Skin epidermis (tissue), 12 donors: ENCODE measurements at regions not wholly inside any gene's neighbourhood (a gene's known extent, or its start where the extent isn't known, plus 50 kb on each side); places are given as distances from the start of the nearest gene placed in this dataset.
"Not testable (repeated sequence)": the region's sequence is repeated elsewhere in the genome, so short reads cannot be mapped to it uniquely, and the experiment has no call there.

Experiments
- H3K27ac ChIP-seq, 21 experiments: fragments of 200-600 bp; sonication (generic) in 11 of 21; one replicate each; pipeline ENCODE4 v1.5.0; 2020; ENCODE audit warnings: mild to moderate bottlenecking in 3 of 21, inconsistent platforms in 2 of 21, moderate library complexity in 2 of 21
- H3K4me3 ChIP-seq, 7 experiments: fragments of 200-600 bp; sonication (generic) in 2 of 7; one replicate each; pipeline ENCODE4 v1.5.0; 2020; ENCODE audit warnings: inconsistent platforms in 2 of 7, mild to moderate bottlenecking in 2 of 7, moderate library complexity in 1 of 7

DNA sequence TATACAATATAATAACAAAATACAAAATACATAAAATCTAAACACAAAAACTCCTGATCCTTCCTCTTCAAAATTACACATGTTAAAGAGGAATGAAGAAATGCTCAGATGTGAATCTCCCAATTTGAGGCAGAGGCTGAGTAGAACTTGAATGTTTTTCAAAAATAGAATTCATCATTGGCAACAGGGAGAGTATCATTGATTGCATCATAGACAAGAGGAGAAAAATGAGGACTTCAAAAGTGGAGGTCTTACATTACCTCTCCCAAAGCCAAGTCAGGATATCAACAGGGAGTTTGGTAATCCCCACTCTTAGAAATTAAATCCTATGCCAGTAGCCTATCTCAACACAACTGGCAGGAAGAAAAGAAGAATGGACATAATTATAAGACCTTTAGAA is 2023.9 kb upstream of the CELF4 start:
- H3K4me3 ChIP-seq: no peak overlapping the region
- no peak overlapping the region for H3K27ac ChIP-seq

- H3K4me3 ChIP-seq: no peak overlapping the region
- H3K27ac ChIP-seq: no peak overlapping the region
These were observed 2022.0 kb upstream of the CELF4 start for GRCh38 chr18:39587586-39587985.

- Histone ChIP-seq H3K27ac (no peak overlapping the region), H3K4me3 (no peak overlapping the region)
These were observed 2021.1 kb upstream of the CELF4 start for GRCh38 chr18:39586741-39587140.

- no peak overlapping the region for H3K4me3 ChIP-seq
- H3K27ac ChIP-seq: no peak overlapping the region
These were observed 2009.3 kb upstream of the CELF4 start for GRCh38 chr18:39574897-39575296.

- Histone ChIP-seq H3K27ac (no peak overlapping the region), H3K4me3 (no peak overlapping the region)
These were observed 2005.9 kb upstream of the CELF4 start for GRCh38 chr18:39571511-39571910.

- not testable (repeated sequence) for H3K4me3 ChIP-seq
These were observed 2000.1 kb upstream of the CELF4 start for GRCh38 chr18:39565551-39566230.

DNA sequence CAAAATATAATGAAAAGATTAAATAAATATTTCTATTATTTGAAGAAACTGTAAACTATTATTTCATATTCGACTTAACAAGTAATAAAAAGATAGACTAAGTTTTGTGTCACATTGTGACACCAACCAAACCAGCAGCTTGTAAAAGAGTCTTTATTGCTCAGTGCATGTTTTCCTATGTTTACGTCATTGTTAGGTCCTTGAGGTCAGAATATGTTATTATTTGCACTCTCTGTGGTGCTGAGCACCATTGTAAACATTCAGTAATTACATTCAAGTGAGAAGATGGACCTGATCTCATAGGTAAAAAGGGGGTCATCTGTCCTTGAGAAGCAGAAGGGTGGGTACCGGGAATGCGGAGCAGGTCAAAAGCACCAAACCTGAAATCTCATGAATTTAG is 1999.1 kb upstream of the CELF4 start:
- H3K4me3 ChIP-seq: no peak overlapping the region
- no peak overlapping the region for H3K27ac ChIP-seq

More at GRCh38 chr18:39565551-39566230, 2000.1 kb upstream of the CELF4 start:
- not testable (repeated sequence) for H3K27ac ChIP-seq

DNA sequence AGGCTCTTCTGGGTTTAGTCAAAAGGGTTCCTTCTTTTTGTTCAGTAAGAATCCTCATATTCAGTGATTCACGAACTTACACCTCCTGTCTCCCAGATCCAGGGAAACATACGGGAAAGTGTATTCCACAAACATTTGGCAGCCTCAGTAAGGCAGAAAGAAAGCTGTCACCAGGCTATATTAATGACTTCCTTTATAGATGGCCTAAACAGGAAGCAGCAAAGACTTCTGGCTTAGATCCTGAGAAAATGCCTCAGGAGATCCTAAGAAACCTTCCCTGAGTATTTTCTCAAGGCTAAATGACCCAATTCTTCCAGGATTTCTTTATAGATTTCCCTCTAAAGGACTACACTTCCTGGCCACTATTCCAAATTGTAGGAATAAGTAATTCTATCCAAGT is 1995.5 kb upstream of the CELF4 start:
- H3K4me3 ChIP-seq: no peak overlapping the region
- H3K27ac ChIP-seq: no peak overlapping the region

GRCh38 chr18:39558658-39559057 is 1993.1 kb upstream of the CELF4 start:
- H3K27ac ChIP-seq: no peak overlapping the region

DNA sequence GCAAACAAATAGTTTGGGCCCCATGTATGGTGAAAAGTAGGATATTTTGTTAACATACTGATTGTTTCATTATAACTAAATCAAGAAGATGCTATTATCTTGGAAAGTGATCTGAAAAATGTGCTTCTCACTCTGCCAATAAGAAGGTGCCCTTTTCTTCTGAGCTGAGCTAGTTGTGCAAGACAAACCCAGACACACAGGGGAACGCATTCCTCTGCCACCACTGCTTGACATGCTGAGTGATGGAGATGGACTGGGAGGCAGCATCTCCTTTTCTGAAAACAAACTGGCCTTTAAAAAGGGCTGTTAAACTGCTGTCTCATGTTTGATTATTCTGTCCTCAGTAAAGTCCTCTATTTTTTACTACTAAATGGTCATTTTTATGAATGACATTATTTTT is 1989.9 kb upstream of the CELF4 start:
- H3K27ac ChIP-seq: no peak overlapping the region
- no peak overlapping the region for H3K4me3 ChIP-seq

More at GRCh38 chr18:39558658-39559057, 1993.1 kb upstream of the CELF4 start:
- no peak overlapping the region for H3K4me3 ChIP-seq

GRCh38 chr18:39550701-39551100 is 1985.1 kb upstream of the CELF4 start:
- no peak overlapping the region for H3K27ac ChIP-seq
- no peak overlapping the region for H3K4me3 ChIP-seq

DNA sequence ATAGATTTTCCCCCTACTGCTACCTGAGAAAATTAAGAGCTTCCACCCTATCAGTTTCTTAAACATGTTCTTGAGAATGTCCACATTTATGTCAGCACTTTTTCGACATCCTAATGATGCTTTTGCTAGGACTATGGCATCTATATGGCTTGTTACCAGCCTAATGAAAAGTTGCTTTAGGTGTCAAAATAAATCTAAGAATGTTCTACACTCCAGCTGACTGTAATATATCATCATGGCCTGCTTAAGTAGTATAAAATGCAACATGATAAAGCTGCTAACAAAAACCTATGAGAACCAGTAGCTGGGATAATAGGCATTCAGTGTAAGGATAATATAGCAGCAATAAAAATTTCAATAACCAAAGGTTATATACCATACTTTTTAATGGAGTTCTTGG is 1983.5 kb upstream of the CELF4 start:
- Histone ChIP-seq H3K4me3 (no peak overlapping the region), H3K27ac (no peak overlapping the region)

GRCh38 chr18:39531659-39532058 is 1966.1 kb upstream of the CELF4 start:
- Histone ChIP-seq H3K27ac (no peak overlapping the region), H3K4me3 (no peak overlapping the region)

DNA sequence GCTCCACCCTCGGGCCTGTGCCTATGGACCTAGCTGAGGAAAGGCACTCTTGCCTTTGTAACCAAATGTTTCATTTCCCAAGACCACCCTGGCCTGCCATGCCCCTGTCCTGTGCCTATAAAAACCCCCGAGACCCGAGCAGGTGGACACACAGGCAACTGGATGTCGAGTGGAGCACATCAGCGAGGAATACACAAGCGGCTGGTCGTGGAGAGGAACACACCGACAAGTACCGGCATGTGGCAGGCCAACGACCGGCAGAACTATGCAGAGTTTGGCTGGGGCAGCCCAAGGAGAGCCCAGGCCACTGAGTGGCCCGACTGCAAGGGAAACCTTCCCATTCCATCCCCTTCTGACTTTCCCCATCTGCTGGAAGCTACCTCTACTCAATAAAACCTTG is 1963.8 kb upstream of the CELF4 start:
- Histone ChIP-seq H3K4me3 (no peak overlapping the region), H3K27ac (no peak overlapping the region)

- Histone ChIP-seq H3K4me3 (no peak overlapping the region), H3K27ac (no peak overlapping the region)
These were observed 1961.9 kb upstream of the CELF4 start for GRCh38 chr18:39527465-39527864.

DNA sequence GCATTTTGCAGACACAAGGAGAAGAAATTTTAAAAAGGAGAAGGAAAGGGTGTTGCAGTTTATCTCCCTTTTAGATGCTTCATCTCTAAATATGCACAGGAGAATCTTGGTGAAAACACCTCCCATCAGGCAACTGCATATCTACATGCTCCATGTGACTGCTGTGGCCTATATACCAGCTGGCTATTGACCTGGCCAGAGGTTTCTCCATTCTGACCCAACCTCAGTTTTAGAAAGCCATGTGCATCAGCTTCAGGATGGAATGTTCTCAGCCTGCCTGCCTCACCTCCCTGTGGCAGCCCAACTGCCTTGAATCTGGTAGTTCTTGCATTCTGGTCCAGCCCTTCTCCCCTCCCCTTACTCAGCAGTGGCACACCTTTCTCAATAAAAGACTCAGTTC is 1958.8 kb upstream of the CELF4 start:
- H3K27ac ChIP-seq: no peak overlapping the region
- H3K4me3 ChIP-seq: no peak overlapping the region

DNA sequence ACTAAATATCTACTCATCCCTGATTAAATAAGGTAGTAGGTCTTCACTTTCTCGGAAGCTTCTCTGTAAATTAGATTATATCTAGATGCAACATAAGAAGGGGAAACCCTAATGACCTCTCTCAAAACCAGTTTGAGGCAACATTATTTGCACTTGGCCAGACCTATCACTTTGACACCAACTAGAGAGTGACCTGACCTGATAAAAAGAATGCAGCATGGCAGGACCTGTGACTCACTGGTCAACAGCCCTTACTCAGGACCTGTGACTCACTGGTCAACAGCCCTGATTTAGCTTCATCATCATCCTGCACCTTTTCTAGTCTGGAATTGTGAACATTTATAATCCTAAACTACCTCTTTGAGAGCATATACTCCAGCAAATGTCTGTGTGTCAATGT is 1957.7 kb upstream of the CELF4 start:
- Histone ChIP-seq H3K4me3 (no peak overlapping the region), H3K27ac (no peak overlapping the region)

- Histone ChIP-seq H3K4me3 (no peak overlapping the region), H3K27ac (no peak overlapping the region)
These were observed 1955.6 kb upstream of the CELF4 start for GRCh38 chr18:39521164-39521563.

DNA sequence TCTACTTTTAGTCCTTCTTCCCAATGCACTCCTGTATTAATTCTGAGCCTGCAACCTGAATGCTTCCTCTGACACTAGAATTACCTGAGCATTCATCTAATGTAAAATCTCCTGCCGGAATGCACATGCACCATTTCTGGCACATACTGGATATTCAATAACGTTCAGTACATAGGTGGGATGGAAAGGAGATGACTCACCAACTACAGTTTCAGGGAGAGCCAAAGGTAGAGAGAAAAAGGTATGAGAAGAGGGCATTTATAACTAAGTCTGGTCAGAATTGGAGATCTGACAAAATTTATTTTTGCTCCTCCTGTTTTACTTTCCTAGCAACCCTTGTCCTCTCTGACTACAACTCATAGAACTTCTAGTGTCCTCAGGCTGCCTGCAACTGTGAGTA is 1954.1 kb upstream of the CELF4 start:
- Histone ChIP-seq H3K27ac (no peak overlapping the region), H3K4me3 (no peak overlapping the region)

DNA sequence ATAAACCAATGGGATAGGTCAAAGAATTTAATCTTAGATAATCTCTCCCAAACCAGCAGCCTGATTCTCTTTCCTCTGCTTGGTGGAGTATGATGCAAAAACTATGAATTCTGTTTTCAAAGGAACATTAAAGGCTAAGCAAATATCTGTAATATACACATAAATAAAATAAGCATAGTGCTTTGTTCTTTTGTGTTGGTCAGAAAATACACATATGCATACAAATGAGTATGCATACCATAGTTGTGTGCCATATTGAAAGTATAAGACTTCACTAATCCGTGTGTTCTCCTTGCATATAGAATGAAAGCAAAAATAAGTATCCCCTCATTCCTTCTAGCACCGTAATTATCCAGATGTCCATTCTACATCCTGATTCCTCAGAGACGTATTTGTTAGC is 1949.7 kb upstream of the CELF4 start:
- H3K27ac ChIP-seq: no peak overlapping the region
- H3K4me3 ChIP-seq: no peak overlapping the region

DNA sequence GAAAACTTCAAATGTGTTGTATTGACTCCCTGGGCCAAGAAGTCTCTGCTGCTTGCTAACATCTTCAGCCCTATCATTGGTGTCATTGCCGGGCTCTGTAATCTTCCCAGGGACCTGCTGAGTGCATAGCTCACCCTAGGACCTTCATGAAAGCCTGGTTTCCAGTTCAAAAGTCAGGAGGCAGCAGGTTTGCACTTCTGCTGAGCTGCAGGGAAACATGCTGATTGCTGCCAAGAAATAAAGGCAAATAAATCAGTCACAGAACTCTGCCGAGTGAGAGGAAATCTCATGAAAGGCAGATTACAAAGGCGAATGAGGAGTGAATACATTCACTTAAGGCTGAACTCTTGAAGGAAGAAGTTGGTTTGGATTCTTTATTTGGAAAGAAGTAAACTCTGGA is 1947.6 kb upstream of the CELF4 start:
- Histone ChIP-seq H3K27ac (no peak overlapping the region), H3K4me3 (no peak overlapping the region)

GRCh38 chr18:39506581-39507330 is 1941.2 kb upstream of the CELF4 start:
- no peak overlapping the region for H3K27ac ChIP-seq
- H3K4me3 ChIP-seq: no peak overlapping the region
